ENCODE measurements at regions not wholly inside any gene's neighbourhood (a gene's known extent, or its start where the extent isn't known, plus 50 kb on each side); places are given as distances from the start of the nearest gene placed in this dataset.

- TF ChIP-seq CTCF (conservative IDR thresholded peaks at IDR 0.05) (no peak), EZH2 (IDR thresholded peaks at IDR 0.05; ENCODE audit: low read depth) (no peak)
Observed at GRCh38 chr1:189597083-189597482, 880.6 kb downstream of the BRINP3 start.

Measured in PC-9 (cell line).